ENCODE measurements at regions not wholly inside any gene's neighbourhood (a gene's known extent, or its start where the extent isn't known, plus 50 kb on each side); places are given as distances from the start of the nearest gene placed in this dataset.

GRCh38 chr4:12595489-12595888, 888.7 kb downstream of the RAB28 start:
- Histone ChIP-seq H2BK5ac (ENCODE audit: low read depth, low read length, poor library complexity, severe bottlenecking) (no peak overlapping the region), H3K36me3 (ENCODE audit: control insufficient read depth, insufficient read depth, low read length) (no peaks in the 10 kb centered on the region), H3K4me2 (ENCODE audit: low read depth, low read length) (no peak overlapping the region), H4K5ac (ENCODE audit: low read depth, low read length) (no peak overlapping the region), H3K9me3 (ENCODE audit: control insufficient read depth, insufficient read depth, low read length) (peaks cover 11% of the 10 kb centered on the region), H3K79me1 (ENCODE audit: low read depth in 1 of 2, low read length in 2 of 2) (no peaks in the 10 kb centered on the region), H2BK20ac (ENCODE audit: low read depth, low read length) (no peak overlapping the region), H4K8ac (ENCODE audit: low read depth in 2 of 2, low read length in 2 of 2) (no peak overlapping the region), H3K27me3 (ENCODE audit: control insufficient read depth, insufficient read depth, low read length) (no peaks in the 10 kb centered on the region), H3K27ac (ENCODE audit: insufficient read depth, low read length) (no peak overlapping the region), H3K9me1 (ENCODE audit: insufficient read depth, low read length) (no peaks in the 10 kb centered on the region), H2AK9ac (replicated peaks; ENCODE audit: low read depth, low read length, poor library complexity) (no peak overlapping the region), H3K56ac (ENCODE audit: extremely low read depth, insufficient read depth, low read length) (no peak overlapping the region), H3K23ac (ENCODE audit: low read depth, low read length) (no peak overlapping the region), H3K18ac (ENCODE audit: low read depth, low read length) (no peak overlapping the region), H2AFZ (replicated peaks; ENCODE audit: low read length, poor library complexity) (no peak overlapping the region), H3K4me3 (ENCODE audit: insufficient read depth, low read depth, low read length) (no peak overlapping the region), H2AK5ac (ENCODE audit: low read depth, low read length) (no peak overlapping the region), H3K14ac (replicated peaks; ENCODE audit: low read depth, low read length) (no peak overlapping the region), H4K91ac (ENCODE audit: insufficient read depth, low read depth, low read length) (no peak overlapping the region), H2BK15ac (ENCODE audit: low read depth, low read length) (no peak overlapping the region), H3K4ac (ENCODE audit: low read depth, low read length) (no peak overlapping the region), H3K9ac (ENCODE audit: low read depth, low read length) (no peak overlapping the region), H3K4me1 (ENCODE audit: control insufficient read depth, insufficient read depth, low read length) (no peaks in the 10 kb centered on the region), H2BK120ac (ENCODE audit: low read depth, low read length) (no peak overlapping the region), H4K20me1 (ENCODE audit: insufficient read depth, low read length) (no peaks in the 10 kb centered on the region)
- intact Hi-C loops (cut with micrococcal nuclease) (loop anchor here (10.0 kb wide), 1 partner anchor 919 kb away; no protein-coding TSS in a partner anchor), dilution Hi-C loops (cut with HindIII; ENCODE audit: low sequenced_read_pairs, unreplicated experiment) (no loop called here), in situ Hi-C loops (cut with MboI; ENCODE audit: low sequenced_read_pairs) (no loop called here)
- BruUV-seq (replicated peaks) = no TSS peak
- WGBS, 2 experiments (ENCODE audit: extremely low coverage in 2 of 2, insufficient read length in 1 of 2) = 80% methylated on average over 1 of the region's 4 CpGs; no CpG with 5 or more reads in 1 of the 2 experiments
- ATAC-seq (ENCODE audit: low read depth) = no peak
- DNase-seq = no peak
- ChIA-PET CTCF (no interaction called here), POLR2A (ENCODE audit: unreplicated experiment) (no interaction called here)
- TF ChIP-seq FOS (IDR thresholded peaks at IDR 0.05; ENCODE audit: low read depth, low read length) = no peak
- TF ChIP-seq, protein P1, sequence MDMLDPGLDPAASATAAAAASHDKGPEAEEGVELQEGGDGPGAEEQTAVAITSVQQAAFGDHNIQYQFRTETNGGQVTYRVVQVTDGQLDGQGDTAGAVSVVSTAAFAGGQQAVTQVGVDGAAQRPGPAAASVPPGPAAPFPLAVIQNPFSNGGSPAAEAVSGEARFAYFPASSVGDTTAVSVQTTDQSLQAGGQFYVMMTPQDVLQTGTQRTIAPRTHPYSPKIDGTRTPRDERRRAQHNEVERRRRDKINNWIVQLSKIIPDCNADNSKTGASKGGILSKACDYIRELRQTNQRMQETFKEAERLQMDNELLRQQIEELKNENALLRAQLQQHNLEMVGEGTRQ (IDR thresholded peaks at IDR 0.05; ENCODE audit: low read depth, low read length) = no peak
- TF ChIP-seq CEBPB (IDR thresholded peaks at IDR 0.05; ENCODE audit: low read depth, low read length) = no peak
- no peak for TF ChIP-seq ELK1 (IDR thresholded peaks at IDR 0.05; ENCODE audit: borderline replicate concordance, low read depth, low read length)
- no peak for TF ChIP-seq RCOR1 (IDR thresholded peaks at IDR 0.05; ENCODE audit: insufficient replicate concordance, low read length)
- TF ChIP-seq BHLHE40 (IDR thresholded peaks at IDR 0.05; ENCODE audit: low read depth, low read length) = no peak
- TF ChIP-seq CHD1 (IDR thresholded peaks at IDR 0.05; ENCODE audit: low read depth, low read length) = no peak
- no peak for TF ChIP-seq MXI1 (IDR thresholded peaks at IDR 0.05; ENCODE audit: borderline replicate concordance, low read depth, low read length)
- TF ChIP-seq MAFK (IDR thresholded peaks at IDR 0.05; ENCODE audit: low read depth, low read length) = no peak
- no peak for TF ChIP-seq NFE2L2 (IDR thresholded peaks at IDR 0.05; ENCODE audit: low read depth, low read length)
- no peak for TF ChIP-seq CTCF (conservative IDR thresholded peaks at IDR 0.05; ENCODE audit: low read depth, low read length)
- TF ChIP-seq SMC3 (IDR thresholded peaks at IDR 0.05; ENCODE audit: low read depth, low read length) = no peak
- TF ChIP-seq RFX5 (IDR thresholded peaks at IDR 0.05; ENCODE audit: low read depth, low read length) = no peak
- no peak for TF ChIP-seq RAD21 (IDR thresholded peaks at IDR 0.05; ENCODE audit: low read length)
- TF ChIP-seq MAZ (IDR thresholded peaks at IDR 0.05; ENCODE audit: borderline replicate concordance, low read depth, low read length) = no peak
- no peak for TF ChIP-seq POLR2A (IDR thresholded peaks at IDR 0.05; ENCODE audit: low read depth, low read length)
